H9 (cell line): ENCODE measurements at regions not wholly inside any gene's neighbourhood (a gene's known extent, or its start where the extent isn't known, plus 50 kb on each side); places are given as distances from the start of the nearest gene placed in this dataset.

Source experiments
- DNase-seq: peaks from one replicate; pipeline ENCODE4 v3.0.0-alpha.2; 2017
- H2AFZ ChIP-seq: one replicate; pipeline ENCODE4 v1.6.1; 2013; ENCODE audit warnings: mild to moderate bottlenecking, low read length, control low read depth, moderate library complexity
- H2AK5ac ChIP-seq: 2 replicates; pipeline ENCODE4 v1.6.1; 2013; ENCODE audit warnings: low read length, control low read depth, mixed read lengths; ENCODE audit not compliant: insufficient read length
- H2BK120ac ChIP-seq: one replicate; pipeline ENCODE4 v1.6.1; 2013; ENCODE audit warnings: low read depth, mild to moderate bottlenecking, low read length, control low read depth, inconsistent platforms; ENCODE audit not compliant: poor library complexity, severe bottlenecking
- H2BK12ac ChIP-seq: 2 replicates; pipeline ENCODE4 v1.6.1; 2013; ENCODE audit warnings: low read length, control low read depth, mixed read lengths, low read depth; ENCODE audit not compliant: insufficient read length
- H2BK15ac ChIP-seq: 2 replicates; pipeline ENCODE4 v1.6.1; 2013; ENCODE audit warnings: low read depth, low read length, control low read depth
- H2BK20ac ChIP-seq: one replicate; pipeline ENCODE4 v1.6.1; 2013; ENCODE audit warnings: low read depth, mild to moderate bottlenecking, low read length, control low read depth, inconsistent platforms; ENCODE audit not compliant: poor library complexity, severe bottlenecking
- H2BK5ac ChIP-seq: 2 replicates; pipeline ENCODE4 v1.6.1; 2013; ENCODE audit warnings: low read length, control low read depth, mixed read lengths; ENCODE audit not compliant: insufficient read length
- H3K14ac ChIP-seq: 2 replicates; pipeline ENCODE4 v1.6.1; 2013; ENCODE audit warnings: low read length, control low read depth; ENCODE audit not compliant: insufficient read depth
- H3K18ac ChIP-seq: 2 replicates; pipeline ENCODE4 v1.6.1; 2013; ENCODE audit warnings: low read depth, mild to moderate bottlenecking, mixed read lengths, low read length, control low read depth; ENCODE audit not compliant: insufficient read length
- H3K23ac ChIP-seq: 2 replicates; pipeline ENCODE4 v1.6.1; 2013; ENCODE audit warnings: low read length, control low read depth, mixed read lengths, low read depth; ENCODE audit not compliant: insufficient read length
- H3K23me2 ChIP-seq: 2 replicates; pipeline ENCODE4 v1.6.1; 2013; ENCODE audit warnings: low read depth, mild to moderate bottlenecking, mixed read lengths, low read length, control low read depth; ENCODE audit not compliant: insufficient read length, poor library complexity, severe bottlenecking
- H3K27ac ChIP-seq: 2 replicates; pipeline ENCODE4 v1.5.1; 2013; ENCODE audit warnings: low read length, control low read depth, mixed read lengths, low read depth; ENCODE audit not compliant: insufficient read length
- H3K27me3 ChIP-seq: 2 replicates; pipeline ENCODE4 v1.6.1; 2013; ENCODE audit warnings: low read length, control low read depth, inconsistent platforms; ENCODE audit not compliant: insufficient read depth
- H3K4ac ChIP-seq: 2 replicates; pipeline ENCODE4 v1.6.1; 2013; ENCODE audit warnings: low read depth, mild to moderate bottlenecking, control low read depth, inconsistent platforms, low read length, moderate library complexity
- H3K4me1 ChIP-seq: 2 replicates; pipeline ENCODE4 v1.6.1; 2013; ENCODE audit warnings: low read length, control low read depth, inconsistent platforms; ENCODE audit not compliant: insufficient read depth
- H3K4me2 ChIP-seq: 2 replicates; pipeline ENCODE4 v1.6.1; 2013; ENCODE audit warnings: low read length, control low read depth, mixed read lengths; ENCODE audit not compliant: insufficient read length, insufficient read depth
- H3K56ac ChIP-seq: 2 replicates; pipeline ENCODE4 v1.6.1; 2013; ENCODE audit warnings: low read depth, mild to moderate bottlenecking, mixed read lengths, low read length, control low read depth; ENCODE audit not compliant: insufficient read length
- H3K79me1 ChIP-seq: 2 replicates; pipeline ENCODE4 v1.6.1; 2013; ENCODE audit warnings: low read depth, mild to moderate bottlenecking, moderate library complexity, low read length, control low read depth, inconsistent platforms; ENCODE audit not compliant: insufficient read depth, poor library complexity, severe bottlenecking
- H3K79me2 ChIP-seq: 2 replicates; pipeline ENCODE4 v1.6.1; 2013; ENCODE audit warnings: low read length, control low read depth, inconsistent platforms; ENCODE audit not compliant: insufficient read depth
- H3K9ac ChIP-seq: 2 replicates; pipeline ENCODE4 v1.6.1; 2013; ENCODE audit warnings: low read length, control low read depth, mixed read lengths; ENCODE audit not compliant: insufficient read length; ENCODE audit errors: extremely low read depth
- H3K9me3 ChIP-seq: one replicate; pipeline ENCODE4 v1.6.1; 2013; ENCODE audit warnings: low read depth, low read length, inconsistent platforms; ENCODE audit not compliant: control insufficient read depth
- H3T11ph ChIP-seq: one replicate; pipeline ENCODE4 v1.6.1; 2013; ENCODE audit warnings: mild to moderate bottlenecking, low read length, control low read depth, inconsistent platforms
- H4K20me1 ChIP-seq: one replicate; pipeline ENCODE4 v1.6.1; 2013; ENCODE audit not compliant: control insufficient read depth, insufficient read length, insufficient read depth
- H4K5ac ChIP-seq: 2 replicates; pipeline ENCODE4 v1.6.1; 2013; ENCODE audit warnings: low read depth, mild to moderate bottlenecking, mixed read lengths, low read length, control low read depth; ENCODE audit not compliant: insufficient read length
- H4K8ac ChIP-seq: replicated peaks from 2 replicates; pipeline ENCODE4 v1.6.1; 2013; ENCODE audit warnings: low read length, control low read depth, mixed read lengths, low read depth; ENCODE audit not compliant: insufficient read length
- H4K91ac ChIP-seq: 2 replicates; pipeline ENCODE4 v1.6.1; 2013; ENCODE audit warnings: low read depth, mild to moderate bottlenecking, moderate library complexity, mixed read lengths, low read length, control low read depth; ENCODE audit not compliant: insufficient read length
- H3K27ac Mint-ChIP-seq, 3 experiments: 2 replicates in 2 of 3; 3 replicates in 1 of 3; pipeline ENCODE4 v1.8.0; 2020 to 2021; ENCODE audit warnings: mixed read lengths in 3 of 3, mild to moderate bottlenecking in 1 of 3, moderate library complexity in 1 of 3
- H3K27me3 Mint-ChIP-seq: 2 replicates; pipeline ENCODE4 v1.8.0; 2021; ENCODE audit warnings: low read depth, mild to moderate bottlenecking, moderate library complexity, mixed read lengths
- H3K36me3 Mint-ChIP-seq, 3 experiments: 2 replicates in 2 of 3; 3 replicates in 1 of 3; pipeline ENCODE4 v1.8.0; 2020 to 2021; ENCODE audit warnings: low read depth in 3 of 3, mixed read lengths in 3 of 3; ENCODE audit not compliant: insufficient read depth in 1 of 3
- H3K4me1 Mint-ChIP-seq, 2 experiments: 2 replicates each; pipeline ENCODE4 v1.8.0; 2020; ENCODE audit warnings: mixed read lengths in 2 of 2
- H3K4me3 Mint-ChIP-seq, 2 experiments: 2 replicates in 1 of 2; 3 replicates in 1 of 2; pipeline ENCODE4 v1.8.0; 2020 to 2021; ENCODE audit warnings: mild to moderate bottlenecking in 2 of 2, mixed read lengths in 2 of 2, moderate library complexity in 1 of 2
- H3K9me3 Mint-ChIP-seq, 2 experiments: 2 replicates in 1 of 2; 3 replicates in 1 of 2; pipeline ENCODE4 v1.8.0; 2020; ENCODE audit warnings: mild to moderate bottlenecking in 2 of 2, mixed read lengths in 2 of 2, moderate library complexity in 1 of 2
- CTCF ChIP-seq: fragments of 200-600 bp; sonication (generic); conservative IDR thresholded peaks from 3 replicates; pipeline ENCODE4 v1.8.0; 2021; ENCODE audit warnings: antibody characterized with exemption, mild to moderate bottlenecking
- WGBS: extraction: QIAGEN DNeasy Blood & Tissue Kit; methylation state at CpG from one replicate; pipeline ENCODE4 v1.1.7; 2013; ENCODE audit warnings: missing lambda C conversion rate, low lambda C conversion rate, mixed read lengths; ENCODE audit not compliant: insufficient read length; ENCODE audit errors: extremely low coverage; 5-methylcytosine and 5-hydroxymethylcytosine counted together

- Histone ChIP-seq H4K91ac (no peak overlapping the region), H2BK12ac (no peak overlapping the region), H3K27ac (no peak overlapping the region), H3K56ac (no peak overlapping the region), H2AK5ac (no peak overlapping the region), H2BK20ac (no peak overlapping the region), H3K4me1 (peaks cover 2% of the 10 kb centered on the region; the same call in 1 of the 2 replicates), H3K23ac (no peak overlapping the region), H3K27me3 (no peaks in the 10 kb centered on the region), H2BK15ac (no peak overlapping the region), H3K9me3 (no peaks in the 10 kb centered on the region), H2BK5ac (no peak overlapping the region), H2AFZ (no peak overlapping the region), H3T11ph (no peak overlapping the region), H3K23me2 (no peaks in the 10 kb centered on the region), H3K79me1 (no peaks in the 10 kb centered on the region), H3K4me2 (no peak overlapping the region), H4K20me1 (no peaks in the 10 kb centered on the region), H4K8ac (no peak overlapping the region), H4K5ac (no peak overlapping the region), H3K9ac (no peak overlapping the region), H3K4ac (no peak overlapping the region), H3K14ac (no peak overlapping the region), H3K18ac (no peak overlapping the region), H3K79me2 (no peaks in the 10 kb centered on the region), H2BK120ac (no peak overlapping the region)
- H3K27ac Mint-ChIP-seq, result peak overlapping the region in 1 of 3 experiments; percentile 57; a peak in 2 of 7 replicates
- no peak overlapping the region for H3K4me3 Mint-ChIP-seq
- TF ChIP-seq CTCF, result no peak
- no peaks in the 10 kb centered on the region for H3K27me3 Mint-ChIP-seq
- H3K4me1 Mint-ChIP-seq, result peaks cover 18 to 30% of the 10 kb centered on the region in 2 experiments
- H3K9me3 Mint-ChIP-seq, result peaks cover 1 to 6% of the 10 kb centered on the region in 2 experiments; a peak in 2 of 5 replicates
- WGBS, result no CpG with 5 or more reads among the region's 14 CpGs
- DNase-seq, result no peak
- peaks cover 0 to 16% (median 3%) of the 10 kb centered on the region in 3 experiments; a peak in 4 of 7 replicates for H3K36me3 Mint-ChIP-seq
These were observed 450.8 kb upstream of the NAALADL2 start for GRCh38 chr3:174408310-174408709.
